H9 (cell line): ENCODE measurements at regions not wholly inside any gene's neighbourhood (a gene's known extent, or its start where the extent isn't known, plus 50 kb on each side); places are given as distances from the start of the nearest gene placed in this dataset.

Source experiments
- DNase-seq: peaks from one replicate; pipeline ENCODE4 v3.0.0-alpha.2; 2017
- H2AFZ ChIP-seq: one replicate; pipeline ENCODE4 v1.6.1; 2013; ENCODE audit warnings: mild to moderate bottlenecking, low read length, control low read depth, moderate library complexity
- H2AK5ac ChIP-seq: 2 replicates; pipeline ENCODE4 v1.6.1; 2013; ENCODE audit warnings: low read length, control low read depth, mixed read lengths; ENCODE audit not compliant: insufficient read length
- H2BK120ac ChIP-seq: one replicate; pipeline ENCODE4 v1.6.1; 2013; ENCODE audit warnings: low read depth, mild to moderate bottlenecking, low read length, control low read depth, inconsistent platforms; ENCODE audit not compliant: poor library complexity, severe bottlenecking
- H2BK12ac ChIP-seq: 2 replicates; pipeline ENCODE4 v1.6.1; 2013; ENCODE audit warnings: low read length, control low read depth, mixed read lengths, low read depth; ENCODE audit not compliant: insufficient read length
- H2BK15ac ChIP-seq: 2 replicates; pipeline ENCODE4 v1.6.1; 2013; ENCODE audit warnings: low read depth, low read length, control low read depth
- H2BK20ac ChIP-seq: one replicate; pipeline ENCODE4 v1.6.1; 2013; ENCODE audit warnings: low read depth, mild to moderate bottlenecking, low read length, control low read depth, inconsistent platforms; ENCODE audit not compliant: poor library complexity, severe bottlenecking
- H2BK5ac ChIP-seq: 2 replicates; pipeline ENCODE4 v1.6.1; 2013; ENCODE audit warnings: low read length, control low read depth, mixed read lengths; ENCODE audit not compliant: insufficient read length
- H3K14ac ChIP-seq: 2 replicates; pipeline ENCODE4 v1.6.1; 2013; ENCODE audit warnings: low read length, control low read depth; ENCODE audit not compliant: insufficient read depth
- H3K18ac ChIP-seq: 2 replicates; pipeline ENCODE4 v1.6.1; 2013; ENCODE audit warnings: low read depth, mild to moderate bottlenecking, mixed read lengths, low read length, control low read depth; ENCODE audit not compliant: insufficient read length
- H3K23ac ChIP-seq: 2 replicates; pipeline ENCODE4 v1.6.1; 2013; ENCODE audit warnings: low read length, control low read depth, mixed read lengths, low read depth; ENCODE audit not compliant: insufficient read length
- H3K23me2 ChIP-seq: 2 replicates; pipeline ENCODE4 v1.6.1; 2013; ENCODE audit warnings: low read depth, mild to moderate bottlenecking, mixed read lengths, low read length, control low read depth; ENCODE audit not compliant: insufficient read length, poor library complexity, severe bottlenecking
- H3K27ac ChIP-seq: 2 replicates; pipeline ENCODE4 v1.5.1; 2013; ENCODE audit warnings: low read length, control low read depth, mixed read lengths, low read depth; ENCODE audit not compliant: insufficient read length
- H3K27me3 ChIP-seq: 2 replicates; pipeline ENCODE4 v1.6.1; 2013; ENCODE audit warnings: low read length, control low read depth, inconsistent platforms; ENCODE audit not compliant: insufficient read depth
- H3K4ac ChIP-seq: 2 replicates; pipeline ENCODE4 v1.6.1; 2013; ENCODE audit warnings: low read depth, mild to moderate bottlenecking, control low read depth, inconsistent platforms, low read length, moderate library complexity
- H3K4me1 ChIP-seq: 2 replicates; pipeline ENCODE4 v1.6.1; 2013; ENCODE audit warnings: low read length, control low read depth, inconsistent platforms; ENCODE audit not compliant: insufficient read depth
- H3K4me2 ChIP-seq: 2 replicates; pipeline ENCODE4 v1.6.1; 2013; ENCODE audit warnings: low read length, control low read depth, mixed read lengths; ENCODE audit not compliant: insufficient read length, insufficient read depth
- H3K56ac ChIP-seq: 2 replicates; pipeline ENCODE4 v1.6.1; 2013; ENCODE audit warnings: low read depth, mild to moderate bottlenecking, mixed read lengths, low read length, control low read depth; ENCODE audit not compliant: insufficient read length
- H3K79me1 ChIP-seq: 2 replicates; pipeline ENCODE4 v1.6.1; 2013; ENCODE audit warnings: low read depth, mild to moderate bottlenecking, moderate library complexity, low read length, control low read depth, inconsistent platforms; ENCODE audit not compliant: insufficient read depth, poor library complexity, severe bottlenecking
- H3K79me2 ChIP-seq: 2 replicates; pipeline ENCODE4 v1.6.1; 2013; ENCODE audit warnings: low read length, control low read depth, inconsistent platforms; ENCODE audit not compliant: insufficient read depth
- H3K9ac ChIP-seq: 2 replicates; pipeline ENCODE4 v1.6.1; 2013; ENCODE audit warnings: low read length, control low read depth, mixed read lengths; ENCODE audit not compliant: insufficient read length; ENCODE audit errors: extremely low read depth
- H3K9me3 ChIP-seq: one replicate; pipeline ENCODE4 v1.6.1; 2013; ENCODE audit warnings: low read depth, low read length, inconsistent platforms; ENCODE audit not compliant: control insufficient read depth
- H3T11ph ChIP-seq: one replicate; pipeline ENCODE4 v1.6.1; 2013; ENCODE audit warnings: mild to moderate bottlenecking, low read length, control low read depth, inconsistent platforms
- H4K20me1 ChIP-seq: one replicate; pipeline ENCODE4 v1.6.1; 2013; ENCODE audit not compliant: control insufficient read depth, insufficient read length, insufficient read depth
- H4K5ac ChIP-seq: 2 replicates; pipeline ENCODE4 v1.6.1; 2013; ENCODE audit warnings: low read depth, mild to moderate bottlenecking, mixed read lengths, low read length, control low read depth; ENCODE audit not compliant: insufficient read length
- H4K8ac ChIP-seq: replicated peaks from 2 replicates; pipeline ENCODE4 v1.6.1; 2013; ENCODE audit warnings: low read length, control low read depth, mixed read lengths, low read depth; ENCODE audit not compliant: insufficient read length
- H4K91ac ChIP-seq: 2 replicates; pipeline ENCODE4 v1.6.1; 2013; ENCODE audit warnings: low read depth, mild to moderate bottlenecking, moderate library complexity, mixed read lengths, low read length, control low read depth; ENCODE audit not compliant: insufficient read length
- H3K27ac Mint-ChIP-seq, 3 experiments: 2 replicates in 2 of 3; 3 replicates in 1 of 3; pipeline ENCODE4 v1.8.0; 2020 to 2021; ENCODE audit warnings: mixed read lengths in 3 of 3, mild to moderate bottlenecking in 1 of 3, moderate library complexity in 1 of 3
- H3K27me3 Mint-ChIP-seq: 2 replicates; pipeline ENCODE4 v1.8.0; 2021; ENCODE audit warnings: low read depth, mild to moderate bottlenecking, moderate library complexity, mixed read lengths
- H3K36me3 Mint-ChIP-seq, 3 experiments: 2 replicates in 2 of 3; 3 replicates in 1 of 3; pipeline ENCODE4 v1.8.0; 2020 to 2021; ENCODE audit warnings: low read depth in 3 of 3, mixed read lengths in 3 of 3; ENCODE audit not compliant: insufficient read depth in 1 of 3
- H3K4me1 Mint-ChIP-seq, 2 experiments: 2 replicates each; pipeline ENCODE4 v1.8.0; 2020; ENCODE audit warnings: mixed read lengths in 2 of 2
- H3K4me3 Mint-ChIP-seq, 2 experiments: 2 replicates in 1 of 2; 3 replicates in 1 of 2; pipeline ENCODE4 v1.8.0; 2020 to 2021; ENCODE audit warnings: mild to moderate bottlenecking in 2 of 2, mixed read lengths in 2 of 2, moderate library complexity in 1 of 2
- H3K9me3 Mint-ChIP-seq, 2 experiments: 2 replicates in 1 of 2; 3 replicates in 1 of 2; pipeline ENCODE4 v1.8.0; 2020; ENCODE audit warnings: mild to moderate bottlenecking in 2 of 2, mixed read lengths in 2 of 2, moderate library complexity in 1 of 2
- CTCF ChIP-seq: fragments of 200-600 bp; sonication (generic); conservative IDR thresholded peaks from 3 replicates; pipeline ENCODE4 v1.8.0; 2021; ENCODE audit warnings: antibody characterized with exemption, mild to moderate bottlenecking
- WGBS: extraction: QIAGEN DNeasy Blood & Tissue Kit; methylation state at CpG from one replicate; pipeline ENCODE4 v1.1.7; 2013; ENCODE audit warnings: missing lambda C conversion rate, low lambda C conversion rate, mixed read lengths; ENCODE audit not compliant: insufficient read length; ENCODE audit errors: extremely low coverage; 5-methylcytosine and 5-hydroxymethylcytosine counted together

- DNase-seq: no peak
- Histone ChIP-seq H3K79me1 (no peaks in the 10 kb centered on the region), H4K20me1 (no peaks in the 10 kb centered on the region), H3K9ac (no peak overlapping the region), H3K27ac (no peak overlapping the region), H3K23me2 (no peaks in the 10 kb centered on the region), H4K5ac (no peak overlapping the region), H3K56ac (no peak overlapping the region), H2BK15ac (no peak overlapping the region), H2BK120ac (no peak overlapping the region), H2BK5ac (no peak overlapping the region), H2BK20ac (no peak overlapping the region), H3K4ac (no peak overlapping the region), H3K9me3 (no peaks in the 10 kb centered on the region), H3K18ac (no peak overlapping the region), H3T11ph (no peak overlapping the region), H2AFZ (no peak overlapping the region), H3K4me2 (no peak overlapping the region), H3K79me2 (no peaks in the 10 kb centered on the region), H3K27me3 (no peaks in the 10 kb centered on the region), H4K8ac (no peak overlapping the region), H2BK12ac (no peak overlapping the region), H4K91ac (no peak overlapping the region), H3K14ac (no peak overlapping the region), H3K4me1 (peaks cover 4% of the 10 kb centered on the region; the same call in 1 of the 2 replicates), H3K23ac (no peak overlapping the region), H2AK5ac (no peak overlapping the region)
- Mint-ChIP-seq H3K27me3 (peaks cover 7% of the 10 kb centered on the region), H3K27ac (no peak overlapping the region), H3K9me3 (no peaks in the 10 kb centered on the region), H3K4me1 (peaks cover 46 to 56% of the 10 kb centered on the region in 2 experiments), H3K36me3 (peaks cover 0 to 2% (median 0%) of the 10 kb centered on the region in 3 experiments; a peak in 1 of 7 replicates), H3K4me3 (no peak overlapping the region)
- WGBS: no CpG with 5 or more reads among the region's 6 CpGs
- no peak for TF ChIP-seq CTCF
Observed at GRCh38 chr9:89838621-89839020, 233.8 kb downstream of the GADD45G start.
